GM18517 (cell line): ENCODE measurements at regions not wholly inside any gene's neighbourhood (a gene's known extent, or its start where the extent isn't known, plus 50 kb on each side); places are given as distances from the start of the nearest gene placed in this dataset.

ENCODE experiments used
- ATAC-seq: cut with Tn5 transposase; IDR thresholded peaks from one replicate; pipeline ENCODE4 v1.9.1; 2021; ENCODE audit warnings: mild to moderate bottlenecking, moderate library complexity; ENCODE audit not compliant: unreplicated experiment

GRCh38 chr13:107144432-107144831 is 576.5 kb upstream of the ARGLU1 start:
- no peak for ATAC-seq

- ATAC-seq = no peak
Observed at GRCh38 chr13:107141767-107142166, 573.8 kb upstream of the ARGLU1 start.

- ATAC-seq = no peak
Observed at GRCh38 chr13:107139006-107139405, 571.1 kb upstream of the ARGLU1 start.

- no peak for ATAC-seq
Observed at GRCh38 chr13:107138486-107138885, 570.5 kb upstream of the ARGLU1 start.

- ATAC-seq = no peak
Observed at GRCh38 chr13:107133950-107134349, 566.0 kb upstream of the ARGLU1 start.

GRCh38 chr13:107130566-107130965 is 562.6 kb upstream of the ARGLU1 start:
- ATAC-seq = no peak

GRCh38 chr13:107124730-107125129 is 556.8 kb upstream of the ARGLU1 start:
- no peak for ATAC-seq

GRCh38 chr13:107124129-107124718 is 556.3 kb upstream of the ARGLU1 start:
- no peak for ATAC-seq

- ATAC-seq = no peak
Observed at GRCh38 chr13:107121793-107122192, 553.9 kb upstream of the ARGLU1 start.

- ATAC-seq = no peak
Observed at GRCh38 chr13:107119989-107120881, 552.3 kb upstream of the ARGLU1 start.

- ATAC-seq = no peak
Observed at GRCh38 chr13:107118506-107118905, 550.6 kb upstream of the ARGLU1 start.

- ATAC-seq = no peak
Observed at GRCh38 chr13:107117327-107118012, 549.5 kb upstream of the ARGLU1 start.

GRCh38 chr13:107113387-107113786 is 545.5 kb upstream of the ARGLU1 start:
- ATAC-seq = no peak

- no peak for ATAC-seq
Observed at GRCh38 chr13:107111248-107111647, 543.3 kb upstream of the ARGLU1 start.

GRCh38 chr13:107104631-107105030 is 536.7 kb upstream of the ARGLU1 start:
- ATAC-seq = no peak

GRCh38 chr13:107102676-107103075 is 534.7 kb upstream of the ARGLU1 start:
- no peak for ATAC-seq

- no peak for ATAC-seq
Observed at GRCh38 chr13:107099661-107100060, 531.7 kb upstream of the ARGLU1 start.

GRCh38 chr13:107097916-107098315 is 530.0 kb upstream of the ARGLU1 start:
- no peak for ATAC-seq

GRCh38 chr13:107095876-107096275 is 527.9 kb upstream of the ARGLU1 start:
- ATAC-seq = no peak

- ATAC-seq = no peak
Observed at GRCh38 chr13:107091861-107092260, 523.9 kb upstream of the ARGLU1 start.

- no peak for ATAC-seq
Observed at GRCh38 chr13:107091428-107091827, 523.5 kb upstream of the ARGLU1 start.

- ATAC-seq = no peak
Observed at GRCh38 chr13:107088061-107088460, 520.1 kb upstream of the ARGLU1 start.
